OCI-LY1 (cell line): ENCODE measurements at regions not wholly inside any gene's neighbourhood (a gene's known extent, or its start where the extent isn't known, plus 50 kb on each side); places are given as distances from the start of the nearest gene placed in this dataset.

Experiments
- EZH2 ChIP-seq: fragments of 200-600 bp; sonication (generic), shearing (Covaris generic); IDR thresholded peaks from 2 replicates; pipeline ENCODE4 v1.8.0; 2017; ENCODE audit warnings: borderline replicate concordance, mixed run types, mild to moderate bottlenecking, antibody characterized with exemption, low read length, moderate library complexity, mixed read lengths
- TF ChIP-seq, protein P1 (sequence below): fragments of 200-600 bp; sonication (generic), shearing (Covaris generic); IDR thresholded peaks from 2 replicates; pipeline ENCODE4 v1.5.1; 2017; ENCODE audit warnings: mild to moderate bottlenecking, antibody characterized with exemption, low read length, moderate library complexity, mixed read lengths

GRCh38 chr3:118707991-118708390 is 326.7 kb downstream of the IGSF11 start:
- TF ChIP-seq, protein P1, sequence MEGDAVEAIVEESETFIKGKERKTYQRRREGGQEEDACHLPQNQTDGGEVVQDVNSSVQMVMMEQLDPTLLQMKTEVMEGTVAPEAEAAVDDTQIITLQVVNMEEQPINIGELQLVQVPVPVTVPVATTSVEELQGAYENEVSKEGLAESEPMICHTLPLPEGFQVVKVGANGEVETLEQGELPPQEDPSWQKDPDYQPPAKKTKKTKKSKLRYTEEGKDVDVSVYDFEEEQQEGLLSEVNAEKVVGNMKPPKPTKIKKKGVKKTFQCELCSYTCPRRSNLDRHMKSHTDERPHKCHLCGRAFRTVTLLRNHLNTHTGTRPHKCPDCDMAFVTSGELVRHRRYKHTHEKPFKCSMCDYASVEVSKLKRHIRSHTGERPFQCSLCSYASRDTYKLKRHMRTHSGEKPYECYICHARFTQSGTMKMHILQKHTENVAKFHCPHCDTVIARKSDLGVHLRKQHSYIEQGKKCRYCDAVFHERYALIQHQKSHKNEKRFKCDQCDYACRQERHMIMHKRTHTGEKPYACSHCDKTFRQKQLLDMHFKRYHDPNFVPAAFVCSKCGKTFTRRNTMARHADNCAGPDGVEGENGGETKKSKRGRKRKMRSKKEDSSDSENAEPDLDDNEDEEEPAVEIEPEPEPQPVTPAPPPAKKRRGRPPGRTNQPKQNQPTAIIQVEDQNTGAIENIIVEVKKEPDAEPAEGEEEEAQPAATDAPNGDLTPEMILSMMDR, result no peak
- no peak for TF ChIP-seq EZH2
